ENCODE measurements at regions not wholly inside any gene's neighbourhood (a gene's known extent, or its start where the extent isn't known, plus 50 kb on each side); places are given as distances from the start of the nearest gene placed in this dataset.

DNA sequence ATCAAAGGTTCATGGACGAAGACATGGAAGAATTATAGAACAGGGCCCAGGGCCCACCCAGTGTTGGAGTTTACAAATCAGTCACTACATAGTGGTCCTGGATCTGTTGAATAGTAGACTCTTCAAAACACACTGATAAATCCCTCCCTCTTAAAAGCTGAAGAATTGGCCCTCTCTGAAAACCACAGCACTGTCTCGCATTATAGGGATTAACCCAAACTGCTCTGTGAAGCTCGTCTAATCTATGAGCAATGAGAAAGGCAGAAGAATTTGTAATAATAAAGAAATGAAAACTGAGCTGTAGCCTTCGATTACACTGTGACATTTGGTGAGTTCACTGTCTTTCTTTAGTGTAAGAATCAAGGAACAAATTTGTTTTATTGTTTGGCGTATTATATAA lies 92.5 kb upstream of the ZFP42 start:
- TF ChIP-seq BRCA1 (IDR thresholded peaks at IDR 0.05; ENCODE audit: low read depth, low read length) (no peak), EZH2 (IDR thresholded peaks at IDR 0.05; ENCODE audit: low read depth, low read length, severe bottlenecking) (no peak), MAFK (IDR thresholded peaks at IDR 0.05; ENCODE audit: low read depth, low read length) (no peak), CEBPB (IDR thresholded peaks at IDR 0.05; ENCODE audit: low read depth, low read length) (no peak), CBX8 (IDR thresholded peaks at IDR 0.05; ENCODE audit: borderline replicate concordance, low read depth, low read length) (no peak)
- TF ChIP-seq, protein P1, sequence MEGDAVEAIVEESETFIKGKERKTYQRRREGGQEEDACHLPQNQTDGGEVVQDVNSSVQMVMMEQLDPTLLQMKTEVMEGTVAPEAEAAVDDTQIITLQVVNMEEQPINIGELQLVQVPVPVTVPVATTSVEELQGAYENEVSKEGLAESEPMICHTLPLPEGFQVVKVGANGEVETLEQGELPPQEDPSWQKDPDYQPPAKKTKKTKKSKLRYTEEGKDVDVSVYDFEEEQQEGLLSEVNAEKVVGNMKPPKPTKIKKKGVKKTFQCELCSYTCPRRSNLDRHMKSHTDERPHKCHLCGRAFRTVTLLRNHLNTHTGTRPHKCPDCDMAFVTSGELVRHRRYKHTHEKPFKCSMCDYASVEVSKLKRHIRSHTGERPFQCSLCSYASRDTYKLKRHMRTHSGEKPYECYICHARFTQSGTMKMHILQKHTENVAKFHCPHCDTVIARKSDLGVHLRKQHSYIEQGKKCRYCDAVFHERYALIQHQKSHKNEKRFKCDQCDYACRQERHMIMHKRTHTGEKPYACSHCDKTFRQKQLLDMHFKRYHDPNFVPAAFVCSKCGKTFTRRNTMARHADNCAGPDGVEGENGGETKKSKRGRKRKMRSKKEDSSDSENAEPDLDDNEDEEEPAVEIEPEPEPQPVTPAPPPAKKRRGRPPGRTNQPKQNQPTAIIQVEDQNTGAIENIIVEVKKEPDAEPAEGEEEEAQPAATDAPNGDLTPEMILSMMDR (IDR thresholded peaks at IDR 0.05; ENCODE audit: control extremely low read depth in 1 of 3, insufficient read depth in 1 of 3, low read depth in 1 of 3, low read length in 3 of 3), result no peak

Measured in H1 (cell line).